HG03469 (cell line): ENCODE measurements at regions not wholly inside any gene's neighbourhood (a gene's known extent, or its start where the extent isn't known, plus 50 kb on each side); places are given as distances from the start of the nearest gene placed in this dataset.
"Not testable (repeated sequence)": the region's sequence is repeated elsewhere in the genome, so short reads cannot be mapped to it uniquely, and the experiment has no call there.

Source experiments
- ATAC-seq: cut with Tn5 transposase; IDR thresholded peaks from one replicate; pipeline ENCODE4 v1.9.1; 2021; ENCODE audit warnings: mild to moderate bottlenecking, moderate library complexity, moderate number of reproducible peaks; ENCODE audit not compliant: unreplicated experiment

GRCh38 chr4:129852434-129852833 lies 756.5 kb downstream of the C4orf33 start:
- no peak for ATAC-seq

GRCh38 chr4:129853685-129854467 lies 757.9 kb downstream of the C4orf33 start:
- not testable (repeated sequence) for ATAC-seq

GRCh38 chr4:129862461-129862860 lies 766.5 kb downstream of the C4orf33 start:
- no peak for ATAC-seq

GRCh38 chr4:129863206-129863605 lies 767.3 kb downstream of the C4orf33 start:
- ATAC-seq, result no peak

- ATAC-seq, result no peak
Observed at GRCh38 chr4:129883996-129884395, 788.0 kb downstream of the C4orf33 start.

- no peak for ATAC-seq
Observed at GRCh38 chr4:129897111-129897510, 801.2 kb downstream of the C4orf33 start.

GRCh38 chr4:129899849-129900248 lies 803.9 kb downstream of the C4orf33 start:
- no peak for ATAC-seq

- ATAC-seq, result no peak
Observed at GRCh38 chr4:129900430-129900953, 804.5 kb downstream of the C4orf33 start.

- ATAC-seq, result no peak
Observed at GRCh38 chr4:129901205-129901604, 805.3 kb downstream of the C4orf33 start.

GRCh38 chr4:129903861-129904260 lies 807.9 kb downstream of the C4orf33 start:
- ATAC-seq, result no peak

- ATAC-seq, result no peak
Observed at GRCh38 chr4:129905256-129905655, 809.3 kb downstream of the C4orf33 start.

- ATAC-seq, result no peak
Observed at GRCh38 chr4:129908117-129908516, 812.2 kb downstream of the C4orf33 start.

- ATAC-seq, result no peak
Observed at GRCh38 chr4:129916991-129917390, 821.0 kb downstream of the C4orf33 start.

- no peak for ATAC-seq
Observed at GRCh38 chr4:129917651-129918050, 821.7 kb downstream of the C4orf33 start.

- ATAC-seq, result no peak
Observed at GRCh38 chr4:129926936-129927335, 831.0 kb downstream of the C4orf33 start.

- ATAC-seq, result no peak
Observed at GRCh38 chr4:129929052-129929451, 833.1 kb downstream of the C4orf33 start.

GRCh38 chr4:129929984-129930383 lies 834.0 kb downstream of the C4orf33 start:
- no peak for ATAC-seq

- ATAC-seq, result no peak
Observed at GRCh38 chr4:129950217-129950616, 854.3 kb downstream of the C4orf33 start.

GRCh38 chr4:129966175-129966574 lies 870.2 kb downstream of the C4orf33 start:
- ATAC-seq, result no peak

GRCh38 chr4:129968366-129968765 lies 872.4 kb downstream of the C4orf33 start:
- ATAC-seq, result no peak

GRCh38 chr4:129968778-129969177 lies 872.8 kb downstream of the C4orf33 start:
- no peak for ATAC-seq

GRCh38 chr4:129970801-129971200 lies 874.8 kb downstream of the C4orf33 start:
- ATAC-seq, result no peak

GRCh38 chr4:129971419-129971818 lies 875.5 kb downstream of the C4orf33 start:
- no peak for ATAC-seq
